Prostate gland (tissue), 2 donors: ENCODE measurements at regions not wholly inside any gene's neighbourhood (a gene's known extent, or its start where the extent isn't known, plus 50 kb on each side); places are given as distances from the start of the nearest gene placed in this dataset.

Source experiments
- DNase-seq: peaks from one replicate; pipeline ENCODE4 v3.0.0-alpha.2; 2019; ENCODE audit warnings: low spot score
- H3K27ac ChIP-seq, 2 donors: fragments of 200-600 bp; sonication (generic); 2 replicates each; pipeline ENCODE4 v1.5.1; 2017 to 2019
- H3K27me3 ChIP-seq: fragments of 200-600 bp; sonication (generic); replicated peaks from 2 replicates; pipeline ENCODE4 v1.5.1; 2019; ENCODE audit not compliant: insufficient read depth
- H3K36me3 ChIP-seq, 2 donors: fragments of 200-600 bp; sonication (generic); 1 replicate in 1 of 2; 2 replicates in 1 of 2; pipeline versions ENCODE4 v1.5.1 to v1.8.1; 2017 to 2019
- H3K4me1 ChIP-seq: fragments of 200-600 bp; sonication (generic); replicated peaks from 2 replicates; pipeline ENCODE4 v1.5.1; 2019
- H3K4me3 ChIP-seq, 2 donors: fragments of 200-600 bp; sonication (generic); 2 replicates each; pipeline ENCODE4 v1.5.1; 2017 to 2019
- H3K9me3 ChIP-seq: fragments of 200-600 bp; sonication (generic); 2 replicates; pipeline ENCODE4 v1.5.1; 2017
- CTCF ChIP-seq, 4 experiments: fragments of 200-600 bp in 2 of 4; fragments of 450-650 bp in 2 of 4; sonication (generic) in 2 of 4; IDR thresholded peaks; 1 replicate in 3 of 4; 2 replicates in 1 of 4; pipeline ENCODE4 v1.5.1; 2016 to 2019; ENCODE audit warnings: antibody characterized with exemption in 4 of 4, mild to moderate bottlenecking in 2 of 4, moderate library complexity in 2 of 4
- POLR2A ChIP-seq: fragments of 450-650 bp; IDR thresholded peaks from one replicate; pipeline ENCODE4 v1.6.1; 2016; ENCODE audit warnings: antibody characterized with exemption, mild to moderate bottlenecking
- POLR2AphosphoS5 ChIP-seq: sonication (generic); formaldehyde crosslinking; IDR thresholded peaks from one replicate; pipeline ENCODE4 v1.6.1; 2017; ENCODE audit warnings: antibody characterized with exemption
- WGBS: methylation state at CpG from one replicate; pipeline ENCODE4 v1.1.5; 2018; 5-methylcytosine and 5-hydroxymethylcytosine counted together
- intact Hi-C: fragments of 100-400 bp; cut with DNase I; formaldehyde crosslinking; loops from one replicate; pipeline ENCODE4 v1.14.2; 2022

GRCh38 chr12:17609701-17610100, 480.3 kb downstream of the RERGL start:
- WGBS, result 55% methylated on average over 2 of the region's 2 CpGs
- intact Hi-C loops, result no loop called here

GRCh38 chr12:17609153-17609552, 480.8 kb downstream of the RERGL start:
- H3K9me3 ChIP-seq, result no peaks in the 10 kb centered on the region
- H3K36me3 ChIP-seq, result no peaks in the 10 kb centered on the region
- intact Hi-C loops, result no loop called here
- no peak for TF ChIP-seq POLR2AphosphoS5
- no peak for TF ChIP-seq CTCF (IDR thresholded peaks at IDR 0.05)
- TF ChIP-seq POLR2A, result no peak
- H3K27ac ChIP-seq, result no peak overlapping the region
- no peaks in the 10 kb centered on the region for H3K4me1 ChIP-seq
- no peaks in the 10 kb centered on the region for H3K27me3 ChIP-seq
- no peak for DNase-seq
- whole genome bisulfite sequencing, result 80% methylated on average over 1 of the region's 1 CpG
- no peak overlapping the region for H3K4me3 ChIP-seq

More at GRCh38 chr12:17609701-17610100, 480.3 kb downstream of the RERGL start:
- no peak overlapping the region for H3K27ac ChIP-seq
- no peak for DNase-seq
- H3K4me1 ChIP-seq, result no peaks in the 10 kb centered on the region
- no peaks in the 10 kb centered on the region for H3K36me3 ChIP-seq
- TF ChIP-seq POLR2A, result no peak
- no peak overlapping the region for H3K4me3 ChIP-seq
- H3K27me3 ChIP-seq, result no peaks in the 10 kb centered on the region
- H3K9me3 ChIP-seq, result no peaks in the 10 kb centered on the region

GRCh38 chr12:17595111-17595510, 494.9 kb downstream of the RERGL start:
- H3K4me1 ChIP-seq, result no peaks in the 10 kb centered on the region
- H3K27me3 ChIP-seq, result no peaks in the 10 kb centered on the region
- 71% methylated on average over 3 of the region's 3 CpGs for WGBS
- H3K27ac ChIP-seq, result no peak overlapping the region
- no peak for DNase-seq
- no peak overlapping the region for H3K4me3 ChIP-seq
- H3K9me3 ChIP-seq, result no peaks in the 10 kb centered on the region
- TF ChIP-seq POLR2AphosphoS5 (no peak), CTCF (IDR thresholded peaks at IDR 0.05) (no peak), POLR2A (no peak)
- H3K36me3 ChIP-seq, result no peaks in the 10 kb centered on the region
- intact Hi-C loops, result no loop called here

- Histone ChIP-seq H3K27me3 (no peaks in the 10 kb centered on the region), H3K36me3 (no peaks in the 10 kb centered on the region), H3K4me3 (no peak overlapping the region), H3K27ac (no peak overlapping the region), H3K9me3 (no peaks in the 10 kb centered on the region), H3K4me1 (no peaks in the 10 kb centered on the region)
- no peak for DNase-seq
- TF ChIP-seq POLR2AphosphoS5 (no peak), POLR2A (no peak), CTCF (IDR thresholded peaks at IDR 0.05) (no peak)
- WGBS, result 70% methylated on average over 2 of the region's 2 CpGs
- intact Hi-C loops, result no loop called here
These were observed 496.1 kb downstream of the RERGL start for GRCh38 chr12:17593715-17594406.

GRCh38 chr12:17592472-17592871, 497.5 kb downstream of the RERGL start:
- intact Hi-C loops, result no loop called here
- no peak overlapping the region for H3K4me3 ChIP-seq
- no peaks in the 10 kb centered on the region for H3K4me1 ChIP-seq
- 64% methylated on average over 4 of the region's 4 CpGs for WGBS
- no peak overlapping the region for H3K27ac ChIP-seq
- no peak for DNase-seq
- no peak for TF ChIP-seq CTCF (IDR thresholded peaks at IDR 0.05)
- no peak for TF ChIP-seq POLR2AphosphoS5
- no peak for TF ChIP-seq POLR2A
- H3K36me3 ChIP-seq, result no peaks in the 10 kb centered on the region
- H3K27me3 ChIP-seq, result no peaks in the 10 kb centered on the region
- H3K9me3 ChIP-seq, result no peaks in the 10 kb centered on the region
